Breast epithelium (tissue), 4 donors: ENCODE measurements at regions not wholly inside any gene's neighbourhood (a gene's known extent, or its start where the extent isn't known, plus 50 kb on each side); places are given as distances from the start of the nearest gene placed in this dataset.

Experiments
- DNase-seq, 2 donors: peaks; one replicate each; pipeline ENCODE4 v3.0.0-alpha.2; 2019; ENCODE audit warnings: low spot score in 2 of 2
- H3K27ac ChIP-seq, 2 donors: fragments of 200-600 bp; sonication (generic) in 1 of 2; one replicate each; pipeline ENCODE4 v1.5.1; 2016 to 2019; ENCODE audit warnings: mild to moderate bottlenecking in 1 of 2
- H3K27me3 ChIP-seq, 2 donors: fragments of 200-600 bp; sonication (generic) in 1 of 2; one replicate each; pipeline versions ENCODE4 v1.5.1 to v1.6.0; 2017 to 2019; ENCODE audit warnings: control low read depth in 1 of 2, mild to moderate bottlenecking in 1 of 2
- H3K36me3 ChIP-seq: fragments of 200-600 bp; one replicate; pipeline ENCODE4 v1.5.1; 2019
- H3K4me1 ChIP-seq, 2 donors: fragments of 200-600 bp; sonication (generic); one replicate each; pipeline ENCODE4 v1.5.1; 2016 to 2019; ENCODE audit warnings: control low read depth in 1 of 2
- H3K4me3 ChIP-seq, 3 donors: fragments of 200-600 bp; sonication (generic); 1 replicate in 2 of 3; 2 replicates in 1 of 3; pipeline ENCODE4 v1.5.1; 2016 to 2019; ENCODE audit warnings: mild to moderate bottlenecking in 3 of 3, moderate library complexity in 2 of 3
- H3K9me3 ChIP-seq, 2 donors: fragments of 200-600 bp; sonication (generic) in 1 of 2; one replicate each; pipeline ENCODE4 v1.5.1; 2016 to 2019; ENCODE audit warnings: control low read depth in 1 of 2
- CTCF ChIP-seq, 3 donors: fragments of 450-650 bp; IDR thresholded peaks; one replicate each; pipeline ENCODE4 v1.5.1; 2016 to 2017; ENCODE audit warnings: antibody characterized with exemption in 3 of 3, mild to moderate bottlenecking in 3 of 3, moderate library complexity in 3 of 3
- POLR2A ChIP-seq: fragments of 450-650 bp; IDR thresholded peaks from one replicate; pipeline ENCODE4 v1.6.1; 2016; ENCODE audit warnings: antibody characterized with exemption, mild to moderate bottlenecking, moderate library complexity
- POLR2AphosphoS5 ChIP-seq, 3 donors: sonication (generic); formaldehyde crosslinking; IDR thresholded peaks; one replicate each; pipeline ENCODE4 v1.6.1; 2017; ENCODE audit warnings: antibody characterized with exemption in 3 of 3
- intact Hi-C: fragments of 100-400 bp; cut with DNase I; formaldehyde crosslinking; loops from one replicate; pipeline ENCODE4 v1.15.1; 2023; ENCODE audit warnings: low total_unique reads

GRCh38 chr4:13778367-13778766 lies 150.8 kb upstream of the BOD1L1 start:
- no peak for DNase-seq
- intact Hi-C loops: no loop called here
- Histone ChIP-seq H3K27ac (no peak overlapping the region), H3K4me1 (no peaks in the 10 kb centered on the region), H3K36me3 (no peaks in the 10 kb centered on the region), H3K4me3 (no peak overlapping the region), H3K9me3 (peaks cover 0 to 4% of the 10 kb centered on the region in 2 donors), H3K27me3 (no peaks in the 10 kb centered on the region)
- TF ChIP-seq POLR2AphosphoS5 (IDR thresholded peaks at IDR 0.05) (no peak), POLR2A (no peak), CTCF (IDR thresholded peaks at IDR 0.05) (no peak)

GRCh38 chr4:13782231-13782630 lies 154.7 kb upstream of the BOD1L1 start:
- intact Hi-C loops: no loop called here
- H3K27ac ChIP-seq: no peak overlapping the region
- TF ChIP-seq POLR2AphosphoS5 (IDR thresholded peaks at IDR 0.05): no peak
- no peak overlapping the region for H3K4me3 ChIP-seq
- no peaks in the 10 kb centered on the region for H3K27me3 ChIP-seq
- H3K36me3 ChIP-seq: no peaks in the 10 kb centered on the region
- H3K4me1 ChIP-seq: no peaks in the 10 kb centered on the region
- DNase-seq: no peak
- H3K9me3 ChIP-seq: no peaks in the 10 kb centered on the region

- intact Hi-C loops: no loop called here
- Histone ChIP-seq H3K9me3 (no peaks in the 10 kb centered on the region), H3K4me1 (no peaks in the 10 kb centered on the region), H3K27ac (no peak overlapping the region), H3K4me3 (no peak overlapping the region), H3K27me3 (no peaks in the 10 kb centered on the region), H3K36me3 (no peaks in the 10 kb centered on the region)
- no peak for DNase-seq
- TF ChIP-seq POLR2AphosphoS5 (IDR thresholded peaks at IDR 0.05) (no peak), CTCF (IDR thresholded peaks at IDR 0.05) (no peak), POLR2A (no peak)
Observed at GRCh38 chr4:13783800-13784411, 156.4 kb upstream of the BOD1L1 start.

GRCh38 chr4:13793020-13793710 lies 165.6 kb upstream of the BOD1L1 start:
- TF ChIP-seq CTCF (IDR thresholded peaks at IDR 0.05) (no peak), POLR2AphosphoS5 (IDR thresholded peaks at IDR 0.05) (no peak), POLR2A (no peak)
- no peaks in the 10 kb centered on the region for H3K27me3 ChIP-seq
- H3K27ac ChIP-seq: no peak overlapping the region
- H3K9me3 ChIP-seq: no peaks in the 10 kb centered on the region
- no peak for DNase-seq
- H3K36me3 ChIP-seq: no peaks in the 10 kb centered on the region
- no peak overlapping the region for H3K4me3 ChIP-seq
- no peaks in the 10 kb centered on the region for H3K4me1 ChIP-seq
- intact Hi-C loops: no loop called here

- Histone ChIP-seq H3K4me1 (no peaks in the 10 kb centered on the region), H3K27ac (no peak overlapping the region), H3K27me3 (no peaks in the 10 kb centered on the region), H3K9me3 (peaks cover 0 to 7% of the 10 kb centered on the region in 2 donors), H3K36me3 (no peaks in the 10 kb centered on the region), H3K4me3 (no peak overlapping the region)
- no peak for TF ChIP-seq POLR2A
- TF ChIP-seq CTCF (IDR thresholded peaks at IDR 0.05): no peak
- TF ChIP-seq POLR2AphosphoS5 (IDR thresholded peaks at IDR 0.05): no peak
- no peak for DNase-seq
- intact Hi-C loops: no loop called here
Observed at GRCh38 chr4:13794819-13795565, 167.5 kb upstream of the BOD1L1 start.
